HEK293 (cell line): ENCODE measurements at regions not wholly inside any gene's neighbourhood (a gene's known extent, or its start where the extent isn't known, plus 50 kb on each side); places are given as distances from the start of the nearest gene placed in this dataset.

Source experiments
- CTCF ChIA-PET: fragments of 350-600 bp; formaldehyde crosslinking; extraction: SDS; loops from one replicate; lab custom pipeline; 2021; ENCODE audit warnings: antibody characterized with exemption; lab: Yijun Ruan, JAX
- POLR2A ChIA-PET: fragments of 300-600 bp; formaldehyde crosslinking; extraction: SDS; loops from one replicate; lab custom pipeline; 2020; ENCODE audit warnings: antibody characterized with exemption, inconsistent platforms; lab: Yijun Ruan, JAX
- H3K27ac ChIP-seq: fragments of 200-500 bp; sonication (Bioruptor generic); 2 replicates; pipeline ENCODE4 v1.5.1; 2014; ENCODE audit warnings: low read depth, low read length, control low read depth, inconsistent platforms; ENCODE audit errors: extremely low read depth
- H3K36me3 ChIP-seq, 2 experiments: fragments of 200-500 bp in 1 of 2; sonication (Bioruptor generic) in 1 of 2; 1 replicate in 1 of 2; 2 replicates in 1 of 2; pipeline ENCODE4 v1.5.1; 2014 to 2017; ENCODE audit warnings: inconsistent platforms in 2 of 2, low read length in 2 of 2; ENCODE audit not compliant: control insufficient read depth in 2 of 2, insufficient read depth in 1 of 2
- H3K4me1 ChIP-seq: fragments of 200-500 bp; sonication (Bioruptor generic); 2 replicates; pipeline ENCODE4 v1.5.1; 2014; ENCODE audit warnings: mild to moderate bottlenecking, low read length, inconsistent platforms; ENCODE audit not compliant: control insufficient read depth, insufficient read depth
- H3K4me3 ChIP-seq: 2 replicates; pipeline ENCODE4 v1.5.1; 2011; ENCODE audit warnings: low read depth, mild to moderate bottlenecking, control low read depth, low read length, moderate library complexity
- H3K9me3 ChIP-seq: fragments of 200-500 bp; sonication (Bioruptor generic); 2 replicates; pipeline ENCODE4 v1.5.1; 2014; ENCODE audit warnings: low read depth, low read length, inconsistent platforms; ENCODE audit not compliant: control insufficient read depth, insufficient read depth
- BCL11A ChIP-seq: fragments of 450-650 bp; formaldehyde crosslinking; IDR thresholded peaks from 2 replicates; pipeline ENCODE4 v1.5.1; 2016; ENCODE audit warnings: low read depth, missing biosample characterization, missing genetic modification characterization
- GLIS2 ChIP-seq: fragments of 450-650 bp; formaldehyde crosslinking; IDR thresholded peaks from 2 replicates; pipeline ENCODE4 v1.5.1; 2016; ENCODE audit warnings: missing biosample characterization, missing genetic modification characterization
- IKZF3 ChIP-seq: fragments of 450-650 bp; IDR thresholded peaks from 2 replicates; pipeline ENCODE4 v1.5.0; 2018; ENCODE audit warnings: missing biosample characterization, mild to moderate bottlenecking, missing genetic modification characterization, moderate library complexity
- OVOL3 ChIP-seq: fragments of 450-650 bp; formaldehyde crosslinking; IDR thresholded peaks from 2 replicates; pipeline ENCODE4 v1.5.1; 2016; ENCODE audit warnings: missing biosample characterization, missing genetic modification characterization
- TRIM28 ChIP-seq: IDR thresholded peaks from 2 replicates; pipeline ENCODE4 v1.6.1; 2011; ENCODE audit warnings: low read length, control low read depth, borderline replicate concordance
- YY1 ChIP-seq: fragments of 450-650 bp; formaldehyde crosslinking; IDR thresholded peaks from 2 replicates; pipeline ENCODE4 v1.5.1; 2018; ENCODE audit warnings: missing biosample characterization, missing genetic modification characterization
- ZEB2 ChIP-seq: fragments of 450-650 bp; formaldehyde crosslinking; IDR thresholded peaks from 2 replicates; pipeline ENCODE4 v1.5.1; 2016; ENCODE audit warnings: missing biosample characterization, missing genetic modification characterization
- ZNF157 ChIP-seq: fragments of 450-650 bp; formaldehyde crosslinking; IDR thresholded peaks from 2 replicates; pipeline ENCODE4 v1.5.1; 2016; ENCODE audit warnings: missing biosample characterization, missing genetic modification characterization
- ZNF19 ChIP-seq: fragments of 450-650 bp; formaldehyde crosslinking; IDR thresholded peaks from 2 replicates; pipeline ENCODE4; 2016; ENCODE audit warnings: missing biosample characterization, missing genetic modification characterization, low read depth
- ZNF2 ChIP-seq: fragments of 450-650 bp; formaldehyde crosslinking; IDR thresholded peaks from 2 replicates; pipeline ENCODE4 v1.5.1; 2016; ENCODE audit warnings: missing biosample characterization, missing genetic modification characterization
- ZNF248 ChIP-seq: fragments of 450-650 bp; formaldehyde crosslinking; IDR thresholded peaks from 2 replicates; pipeline ENCODE4 v1.5.1; 2017; ENCODE audit warnings: missing biosample characterization, missing genetic modification characterization
- ZNF26 ChIP-seq: fragments of 450-650 bp; formaldehyde crosslinking; IDR thresholded peaks from 2 replicates; pipeline ENCODE4 v1.5.1; 2016; ENCODE audit warnings: missing biosample characterization, missing genetic modification characterization
- ZNF350 ChIP-seq: fragments of 450-650 bp; formaldehyde crosslinking; IDR thresholded peaks from 2 replicates; pipeline ENCODE4 v1.5.0; 2017; ENCODE audit warnings: missing biosample characterization, mild to moderate bottlenecking, missing genetic modification characterization
- ZNF416 ChIP-seq: fragments of 450-650 bp; formaldehyde crosslinking; IDR thresholded peaks from 2 replicates; pipeline ENCODE4 v1.5.1; 2016; ENCODE audit warnings: missing biosample characterization, missing genetic modification characterization
- ZNF473 ChIP-seq: fragments of 450-650 bp; formaldehyde crosslinking; IDR thresholded peaks from 2 replicates; pipeline ENCODE4 v1.5.1; 2017; ENCODE audit warnings: missing biosample characterization, missing genetic modification characterization
- ZNF48 ChIP-seq: fragments of 450-650 bp; formaldehyde crosslinking; IDR thresholded peaks from 2 replicates; pipeline ENCODE4 v1.5.1; 2016; ENCODE audit warnings: missing biosample characterization, missing genetic modification characterization
- ZNF530 ChIP-seq: fragments of 450-650 bp; formaldehyde crosslinking; IDR thresholded peaks from 2 replicates; pipeline ENCODE4 v1.5.1; 2016; ENCODE audit warnings: low read depth, missing biosample characterization, missing genetic modification characterization
- ZNF560 ChIP-seq: fragments of 450-650 bp; formaldehyde crosslinking; IDR thresholded peaks from 2 replicates; pipeline ENCODE4 v1.5.1; 2017; ENCODE audit warnings: missing biosample characterization, missing genetic modification characterization, borderline replicate concordance
- ZNF596 ChIP-seq: fragments of 450-650 bp; IDR thresholded peaks from 2 replicates; pipeline ENCODE4 v1.5.0; 2018; ENCODE audit warnings: missing biosample characterization, mild to moderate bottlenecking, missing genetic modification characterization, moderate library complexity
- ZNF623 ChIP-seq: fragments of 450-650 bp; formaldehyde crosslinking; IDR thresholded peaks from 2 replicates; pipeline ENCODE4 v1.5.1; 2016; ENCODE audit warnings: missing biosample characterization, missing genetic modification characterization
- ZNF654 ChIP-seq: fragments of 450-650 bp; formaldehyde crosslinking; IDR thresholded peaks from 2 replicates; pipeline ENCODE4 v1.5.1; 2016; ENCODE audit warnings: low read depth, missing biosample characterization, missing genetic modification characterization
- ZNF670 ChIP-seq: fragments of 450-650 bp; formaldehyde crosslinking; IDR thresholded peaks from 2 replicates; pipeline ENCODE4 v1.5.1; 2016; ENCODE audit warnings: missing biosample characterization, missing genetic modification characterization, low read depth
- ZNF677 ChIP-seq: fragments of 450-650 bp; IDR thresholded peaks from 2 replicates; pipeline ENCODE4 v1.5.0; 2018; ENCODE audit warnings: missing biosample characterization, mild to moderate bottlenecking, missing genetic modification characterization, moderate library complexity
- ZNF707 ChIP-seq: fragments of 450-650 bp; formaldehyde crosslinking; IDR thresholded peaks from 2 replicates; pipeline ENCODE4 v1.5.1; 2016; ENCODE audit warnings: missing biosample characterization, missing genetic modification characterization
- TF ChIP-seq, protein P1 (sequence below): fragments of 450-650 bp; formaldehyde crosslinking; IDR thresholded peaks from 2 replicates; pipeline ENCODE4 v1.5.1; 2016; ENCODE audit warnings: missing biosample characterization, missing genetic modification characterization
- TF ChIP-seq, protein P2 (sequence below): fragments of 450-650 bp; formaldehyde crosslinking; IDR thresholded peaks from 2 replicates; pipeline ENCODE4 v1.5.1; 2016; ENCODE audit warnings: missing biosample characterization, missing genetic modification characterization
- TF ChIP-seq, protein P3 (sequence below): fragments of 450-650 bp; formaldehyde crosslinking; IDR thresholded peaks from 2 replicates; pipeline ENCODE4 v1.5.1; 2016; ENCODE audit warnings: missing biosample characterization, missing genetic modification characterization

DNA sequence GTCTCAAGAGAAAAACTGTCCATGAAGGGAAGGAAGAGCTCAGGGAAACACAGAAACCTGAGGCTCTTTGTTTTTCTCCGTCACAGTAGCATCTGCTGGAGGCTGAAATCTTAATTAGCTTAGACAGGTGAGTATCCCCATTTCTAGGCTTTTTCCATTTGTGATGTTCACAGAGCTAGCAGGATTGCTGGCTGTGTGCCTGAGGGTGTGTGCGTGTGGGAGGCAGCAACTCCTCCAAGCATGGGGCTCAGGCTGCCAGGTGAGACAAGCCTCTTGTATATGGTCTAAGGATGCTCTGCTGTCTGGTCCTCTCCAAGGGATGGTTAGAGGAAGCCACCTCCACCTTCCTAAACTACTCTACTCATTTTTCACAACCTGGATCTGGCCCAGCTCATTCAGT lies 569.9 kb downstream of the HS3ST4 start:
- Histone ChIP-seq H3K9me3 (no peaks in the 10 kb centered on the region), H3K4me1 (no peaks in the 10 kb centered on the region), H3K36me3 (no peaks in the 10 kb centered on the region), H3K4me3 (no peak overlapping the region), H3K27ac (no peak overlapping the region)
- CTCF ChIA-PET = no interaction called here
- POLR2A ChIA-PET = no interaction called here
- TF ChIP-seq, protein P1, sequence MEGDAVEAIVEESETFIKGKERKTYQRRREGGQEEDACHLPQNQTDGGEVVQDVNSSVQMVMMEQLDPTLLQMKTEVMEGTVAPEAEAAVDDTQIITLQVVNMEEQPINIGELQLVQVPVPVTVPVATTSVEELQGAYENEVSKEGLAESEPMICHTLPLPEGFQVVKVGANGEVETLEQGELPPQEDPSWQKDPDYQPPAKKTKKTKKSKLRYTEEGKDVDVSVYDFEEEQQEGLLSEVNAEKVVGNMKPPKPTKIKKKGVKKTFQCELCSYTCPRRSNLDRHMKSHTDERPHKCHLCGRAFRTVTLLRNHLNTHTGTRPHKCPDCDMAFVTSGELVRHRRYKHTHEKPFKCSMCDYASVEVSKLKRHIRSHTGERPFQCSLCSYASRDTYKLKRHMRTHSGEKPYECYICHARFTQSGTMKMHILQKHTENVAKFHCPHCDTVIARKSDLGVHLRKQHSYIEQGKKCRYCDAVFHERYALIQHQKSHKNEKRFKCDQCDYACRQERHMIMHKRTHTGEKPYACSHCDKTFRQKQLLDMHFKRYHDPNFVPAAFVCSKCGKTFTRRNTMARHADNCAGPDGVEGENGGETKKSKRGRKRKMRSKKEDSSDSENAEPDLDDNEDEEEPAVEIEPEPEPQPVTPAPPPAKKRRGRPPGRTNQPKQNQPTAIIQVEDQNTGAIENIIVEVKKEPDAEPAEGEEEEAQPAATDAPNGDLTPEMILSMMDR = no peak
- TF ChIP-seq YY1 (tag by site-specific recombination) = no peak
- TF ChIP-seq ZNF530 = no peak
- TF ChIP-seq ZNF623 (tag by site-specific recombination) = no peak
- TF ChIP-seq ZNF560 (tag by site-specific recombination) = no peak
- TF ChIP-seq ZNF596 = no peak
- TF ChIP-seq OVOL3 = no peak
- TF ChIP-seq ZNF473 (tag by site-specific recombination) = no peak
- TF ChIP-seq ZNF677 = no peak
- TF ChIP-seq ZNF654 = no peak
- TF ChIP-seq, protein P2, sequence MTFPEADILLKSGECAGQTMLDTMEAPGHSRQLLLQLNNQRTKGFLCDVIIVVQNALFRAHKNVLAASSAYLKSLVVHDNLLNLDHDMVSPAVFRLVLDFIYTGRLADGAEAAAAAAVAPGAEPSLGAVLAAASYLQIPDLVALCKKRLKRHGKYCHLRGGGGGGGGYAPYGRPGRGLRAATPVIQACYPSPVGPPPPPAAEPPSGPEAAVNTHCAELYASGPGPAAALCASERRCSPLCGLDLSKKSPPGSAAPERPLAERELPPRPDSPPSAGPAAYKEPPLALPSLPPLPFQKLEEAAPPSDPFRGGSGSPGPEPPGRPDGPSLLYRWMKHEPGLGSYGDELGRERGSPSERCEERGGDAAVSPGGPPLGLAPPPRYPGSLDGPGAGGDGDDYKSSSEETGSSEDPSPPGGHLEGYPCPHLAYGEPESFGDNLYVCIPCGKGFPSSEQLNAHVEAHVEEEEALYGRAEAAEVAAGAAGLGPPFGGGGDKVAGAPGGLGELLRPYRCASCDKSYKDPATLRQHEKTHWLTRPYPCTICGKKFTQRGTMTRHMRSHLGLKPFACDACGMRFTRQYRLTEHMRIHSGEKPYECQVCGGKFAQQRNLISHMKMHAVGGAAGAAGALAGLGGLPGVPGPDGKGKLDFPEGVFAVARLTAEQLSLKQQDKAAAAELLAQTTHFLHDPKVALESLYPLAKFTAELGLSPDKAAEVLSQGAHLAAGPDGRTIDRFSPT = no peak
- no peak for TF ChIP-seq ZNF670 (tag by site-specific recombination)
- no peak for TF ChIP-seq ZNF248 (tag by site-specific recombination)
- no peak for TF ChIP-seq ZNF48 (tag by site-specific recombination)
- no peak for TF ChIP-seq ZNF26 (tag by site-specific recombination)
- TF ChIP-seq ZEB2 (tag by site-specific recombination) = no peak
- no peak for TF ChIP-seq GLIS2 (tag by site-specific recombination)
- TF ChIP-seq TRIM28 = no peak

DNA sequence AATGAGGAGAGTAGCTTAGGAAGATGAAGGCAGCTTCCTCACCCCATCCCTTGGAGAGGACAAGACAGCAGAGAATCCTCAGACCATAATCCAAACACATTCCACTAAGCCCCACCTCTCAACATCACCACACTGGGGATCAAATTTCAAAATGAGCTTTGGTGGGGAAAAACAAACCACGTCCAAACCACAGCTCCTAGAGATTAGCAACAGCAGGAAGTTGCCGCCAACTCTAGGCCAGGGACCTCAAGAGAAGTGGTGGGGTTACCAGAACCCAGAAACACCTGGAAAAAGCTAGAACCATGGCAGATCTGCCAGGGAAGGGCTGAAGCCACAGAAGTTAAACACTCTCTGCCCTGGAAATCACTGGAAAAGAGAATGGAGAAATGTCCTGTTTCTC lies 571.6 kb downstream of the HS3ST4 start:
- TF ChIP-seq BCL11A (tag by site-specific recombination) = no peak
- TF ChIP-seq ZNF350 = no peak
- no peak for TF ChIP-seq ZNF26 (tag by site-specific recombination)
- no peak for TF ChIP-seq ZNF707 (tag by site-specific recombination)
- no peak for TF ChIP-seq ZNF2 (tag by site-specific recombination)
- TF ChIP-seq ZNF416 = no peak
- no peak for TF ChIP-seq IKZF3 (tag by site-specific recombination)
- TF ChIP-seq ZNF157 (tag by site-specific recombination) = no peak
- TF ChIP-seq ZNF19 = no peak
- TF ChIP-seq, protein P3, sequence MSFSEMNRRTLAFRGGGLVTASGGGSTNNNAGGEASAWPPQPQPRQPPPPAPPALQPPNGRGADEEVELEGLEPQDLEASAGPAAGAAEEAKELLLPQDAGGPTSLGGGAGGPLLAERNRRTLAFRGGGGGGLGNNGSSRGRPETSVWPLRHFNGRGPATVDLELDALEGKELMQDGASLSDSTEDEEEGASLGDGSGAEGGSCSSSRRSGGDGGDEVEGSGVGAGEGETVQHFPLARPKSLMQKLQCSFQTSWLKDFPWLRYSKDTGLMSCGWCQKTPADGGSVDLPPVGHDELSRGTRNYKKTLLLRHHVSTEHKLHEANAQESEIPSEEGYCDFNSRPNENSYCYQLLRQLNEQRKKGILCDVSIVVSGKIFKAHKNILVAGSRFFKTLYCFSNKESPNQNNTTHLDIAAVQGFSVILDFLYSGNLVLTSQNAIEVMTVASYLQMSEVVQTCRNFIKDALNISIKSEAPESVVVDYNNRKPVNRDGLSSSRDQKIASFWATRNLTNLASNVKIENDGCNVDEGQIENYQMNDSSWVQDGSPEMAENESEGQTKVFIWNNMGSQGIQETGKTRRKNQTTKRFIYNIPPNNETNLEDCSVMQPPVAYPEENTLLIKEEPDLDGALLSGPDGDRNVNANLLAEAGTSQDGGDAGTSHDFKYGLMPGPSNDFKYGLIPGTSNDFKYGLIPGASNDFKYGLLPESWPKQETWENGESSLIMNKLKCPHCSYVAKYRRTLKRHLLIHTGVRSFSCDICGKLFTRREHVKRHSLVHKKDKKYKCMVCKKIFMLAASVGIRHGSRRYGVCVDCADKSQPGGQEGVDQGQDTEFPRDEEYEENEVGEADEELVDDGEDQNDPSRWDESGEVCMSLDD (tag by site-specific recombination) = no peak
- Histone ChIP-seq H3K4me1 (no peaks in the 10 kb centered on the region), H3K4me3 (no peak overlapping the region), H3K27ac (no peak overlapping the region), H3K36me3 (no peaks in the 10 kb centered on the region), H3K9me3 (no peaks in the 10 kb centered on the region)
- ChIA-PET CTCF (no interaction called here), POLR2A (no interaction called here)
